ENCODE measurements at regions not wholly inside any gene's neighbourhood (a gene's known extent, or its start where the extent isn't known, plus 50 kb on each side); places are given as distances from the start of the nearest gene placed in this dataset.

GRCh38 chr10:4214908-4215307, 429.9 kb upstream of the KLF6 start:
- TF ChIP-seq ZNF777 (tag by site-specific recombination; IDR thresholded peaks at IDR 0.05; ENCODE audit: borderline replicate concordance) (no peak), ZNF394 (tag by site-specific recombination; IDR thresholded peaks at IDR 0.05; ENCODE audit: borderline replicate concordance) (no peak), ZNF146 (tag by site-specific recombination; IDR thresholded peaks at IDR 0.05) (no peak), ZFP3 (tag by site-specific recombination; IDR thresholded peaks at IDR 0.05; ENCODE audit: low read depth) (no peak), MZF1 (tag by site-specific recombination; IDR thresholded peaks at IDR 0.05; ENCODE audit: borderline replicate concordance) (no peak), ZNF274 (IDR thresholded peaks at IDR 0.05; ENCODE audit: low read length) (no peak), ZNF274 (tag by site-specific recombination; IDR thresholded peaks at IDR 0.05; ENCODE audit: borderline replicate concordance) (no peak), ZNF354C (tag by site-specific recombination; IDR thresholded peaks at IDR 0.05; ENCODE audit: borderline replicate concordance, low read depth) (no peak), TCF7L2 (IDR thresholded peaks at IDR 0.05; ENCODE audit: borderline replicate concordance, low read depth, low read length) (no peak), ZNF548 (tag by site-specific recombination; IDR thresholded peaks at IDR 0.05) (no peak), ZNF785 (tag by site-specific recombination; IDR thresholded peaks at IDR 0.05) (no peak), ZNF560 (tag by site-specific recombination; IDR thresholded peaks at IDR 0.05; ENCODE audit: borderline replicate concordance) (no peak), SCRT2 (tag by site-specific recombination; IDR thresholded peaks at IDR 0.05) (no peak), ZNF280D (tag by site-specific recombination; IDR thresholded peaks at IDR 0.05) (no peak)
- TF ChIP-seq, protein P1, sequence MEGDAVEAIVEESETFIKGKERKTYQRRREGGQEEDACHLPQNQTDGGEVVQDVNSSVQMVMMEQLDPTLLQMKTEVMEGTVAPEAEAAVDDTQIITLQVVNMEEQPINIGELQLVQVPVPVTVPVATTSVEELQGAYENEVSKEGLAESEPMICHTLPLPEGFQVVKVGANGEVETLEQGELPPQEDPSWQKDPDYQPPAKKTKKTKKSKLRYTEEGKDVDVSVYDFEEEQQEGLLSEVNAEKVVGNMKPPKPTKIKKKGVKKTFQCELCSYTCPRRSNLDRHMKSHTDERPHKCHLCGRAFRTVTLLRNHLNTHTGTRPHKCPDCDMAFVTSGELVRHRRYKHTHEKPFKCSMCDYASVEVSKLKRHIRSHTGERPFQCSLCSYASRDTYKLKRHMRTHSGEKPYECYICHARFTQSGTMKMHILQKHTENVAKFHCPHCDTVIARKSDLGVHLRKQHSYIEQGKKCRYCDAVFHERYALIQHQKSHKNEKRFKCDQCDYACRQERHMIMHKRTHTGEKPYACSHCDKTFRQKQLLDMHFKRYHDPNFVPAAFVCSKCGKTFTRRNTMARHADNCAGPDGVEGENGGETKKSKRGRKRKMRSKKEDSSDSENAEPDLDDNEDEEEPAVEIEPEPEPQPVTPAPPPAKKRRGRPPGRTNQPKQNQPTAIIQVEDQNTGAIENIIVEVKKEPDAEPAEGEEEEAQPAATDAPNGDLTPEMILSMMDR (tag by site-specific recombination; IDR thresholded peaks at IDR 0.05): no peak
